ENCODE measurements at regions not wholly inside any gene's neighbourhood (a gene's known extent, or its start where the extent isn't known, plus 50 kb on each side); places are given as distances from the start of the nearest gene placed in this dataset.
"Not testable (repeated sequence)": the region's sequence is repeated elsewhere in the genome, so short reads cannot be mapped to it uniquely, and the experiment has no call there.

DNA sequence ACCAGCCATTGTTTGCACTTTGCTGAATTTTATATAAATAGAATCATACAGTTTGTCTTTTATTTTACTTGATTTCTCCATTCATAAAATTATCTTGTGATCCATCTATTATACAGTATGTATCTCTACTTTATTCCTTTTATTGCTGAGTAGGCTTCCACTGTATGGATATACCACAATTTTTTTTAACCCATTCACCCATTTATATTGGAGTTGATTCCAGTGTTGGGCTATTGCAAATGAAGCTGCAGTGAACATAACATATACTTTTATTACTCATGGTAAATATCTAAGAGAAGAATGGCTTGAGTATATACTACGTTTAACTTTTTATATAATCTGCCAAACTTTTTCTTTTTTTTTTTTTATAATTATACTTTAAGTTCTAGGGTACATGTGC lies 463.6 kb downstream of the ETNK1 start:
- no peak for DNase-seq

DNA sequence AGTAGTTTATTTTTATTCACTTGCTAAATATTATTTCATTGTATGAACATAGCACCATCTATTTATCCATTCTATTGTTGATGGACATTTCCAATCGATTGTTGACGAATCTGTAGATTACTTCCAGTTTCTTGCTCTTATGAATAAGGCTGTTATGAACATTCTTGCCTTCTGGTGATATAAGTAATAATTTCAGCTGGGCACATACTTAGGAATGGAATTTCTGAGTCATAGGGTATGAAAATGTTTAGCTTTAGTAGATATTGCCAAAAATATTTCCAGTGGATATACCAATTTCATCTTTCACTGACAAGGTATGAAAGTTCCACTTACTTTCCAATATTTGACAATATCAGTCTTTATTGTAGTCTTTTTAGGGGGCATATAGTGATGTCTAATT lies 468.5 kb downstream of the ETNK1 start:
- DNase-seq: no peak

DNA sequence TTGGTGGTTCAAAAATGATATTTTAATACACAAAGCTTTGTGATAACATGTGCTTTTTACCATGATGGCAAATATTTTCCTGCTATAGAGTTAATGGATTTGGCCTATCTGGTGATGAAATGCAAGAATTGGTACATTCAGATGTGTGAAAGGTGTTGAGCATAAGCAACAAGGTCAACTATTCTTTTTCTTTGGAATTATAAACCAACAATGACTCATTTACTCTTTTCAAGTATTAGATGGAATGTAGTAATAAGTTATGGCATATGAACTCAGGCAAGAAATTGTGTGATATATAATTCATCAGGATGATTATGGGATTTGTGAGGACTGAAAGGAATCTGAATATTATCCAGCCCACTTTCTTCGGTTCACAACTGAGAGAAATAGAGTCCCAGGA lies 471.4 kb downstream of the ETNK1 start:
- DNase-seq: no peak

DNA sequence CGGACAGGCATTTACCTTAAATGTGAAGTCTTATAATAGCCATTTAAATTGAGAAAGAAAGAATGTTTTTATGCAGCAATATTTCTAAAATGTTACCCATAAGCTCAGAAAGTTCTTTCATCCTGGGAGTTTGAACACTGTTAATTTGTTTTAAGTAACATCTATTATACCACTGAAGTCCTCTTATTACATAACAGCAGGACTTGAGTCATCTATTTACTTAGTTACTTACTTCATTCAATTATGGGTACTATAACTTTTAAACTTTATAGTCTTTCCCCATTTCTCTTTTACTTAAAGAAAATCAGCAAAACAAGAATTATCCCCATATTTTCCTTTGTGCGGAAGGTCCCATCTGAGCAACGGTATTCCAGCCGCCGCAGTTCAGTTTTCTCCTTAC lies 473.1 kb downstream of the ETNK1 start:
- no peak for DNase-seq

DNA sequence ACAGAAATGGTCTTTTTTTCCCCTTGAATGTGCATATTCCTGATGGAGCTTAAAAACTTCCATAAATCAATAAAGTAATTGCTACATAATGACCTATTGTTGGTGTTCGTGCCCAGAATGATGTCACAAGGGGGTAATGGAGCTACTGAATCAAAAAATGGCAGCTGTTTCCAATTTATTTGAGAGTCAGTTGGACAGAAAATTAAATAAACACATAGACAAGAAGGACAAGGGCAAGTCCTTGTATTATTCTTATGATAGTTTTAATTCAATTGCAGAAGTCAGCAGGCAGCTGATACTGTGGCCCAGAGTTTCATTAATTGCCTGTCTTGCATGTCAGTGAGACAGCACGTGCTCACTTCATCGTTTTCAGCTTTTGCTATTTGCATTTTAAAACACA lies 473.5 kb downstream of the ETNK1 start:
- DNase-seq: no peak

DNA sequence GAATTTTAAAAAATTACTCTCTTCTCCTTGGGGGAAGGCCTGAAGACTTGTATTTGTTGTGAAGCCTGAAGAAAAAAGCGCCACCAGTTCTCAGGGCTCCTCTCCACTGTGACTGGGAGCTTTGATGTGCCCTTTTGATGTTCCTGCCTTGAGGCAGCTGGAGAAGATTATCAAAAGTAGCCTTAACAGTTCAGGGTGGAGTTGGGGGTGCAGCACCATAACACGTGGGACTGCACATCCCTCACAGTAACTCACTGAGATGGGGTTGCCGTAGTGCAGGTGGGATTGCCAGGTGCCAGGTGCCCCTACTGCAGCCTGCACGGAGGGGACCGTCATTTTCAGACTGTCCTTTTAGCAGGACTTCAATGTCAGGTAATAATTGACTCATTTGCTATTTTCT lies 474.1 kb downstream of the ETNK1 start:
- no peak for DNase-seq

DNA sequence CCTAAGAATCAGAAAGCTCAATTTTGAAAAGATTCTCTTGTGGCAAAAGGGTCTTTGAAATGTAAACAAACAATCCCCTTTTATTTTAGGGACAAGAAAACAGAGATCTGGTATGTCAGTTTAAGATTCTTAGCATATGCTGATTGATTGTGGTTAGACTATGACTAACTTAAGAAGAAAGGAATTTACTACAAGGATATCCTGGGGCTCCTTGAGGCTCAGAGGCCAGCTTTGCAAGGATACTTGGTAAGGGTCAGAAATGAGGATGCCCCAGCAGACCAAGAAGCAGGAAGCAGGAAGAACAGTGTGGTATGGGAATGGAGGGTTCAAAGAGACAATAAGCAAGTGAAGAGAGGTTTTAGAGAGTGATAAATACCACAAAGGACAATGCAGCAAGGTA lies 474.6 kb downstream of the ETNK1 start:
- DNase-seq: no peak

DNA sequence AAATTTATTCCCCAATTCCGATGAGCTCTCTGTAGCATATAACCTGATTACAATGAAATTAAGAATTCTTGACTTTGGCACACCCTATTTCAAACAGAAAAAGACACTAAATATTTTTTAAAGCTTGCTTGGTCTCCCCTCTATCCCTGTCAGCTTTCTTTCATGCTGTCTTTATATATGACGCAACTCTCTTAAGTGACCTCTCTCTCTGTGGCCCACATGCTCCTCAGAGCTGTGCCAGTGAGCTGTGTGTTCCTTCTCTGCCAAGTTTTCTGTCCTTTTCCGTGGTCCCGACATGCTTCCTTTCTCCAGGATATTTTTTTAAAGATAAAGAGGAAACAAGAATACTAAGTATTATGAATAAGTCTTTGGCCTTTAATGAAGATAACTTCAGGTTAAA lies 484.0 kb downstream of the ETNK1 start:
- DNase-seq: no peak

DNA sequence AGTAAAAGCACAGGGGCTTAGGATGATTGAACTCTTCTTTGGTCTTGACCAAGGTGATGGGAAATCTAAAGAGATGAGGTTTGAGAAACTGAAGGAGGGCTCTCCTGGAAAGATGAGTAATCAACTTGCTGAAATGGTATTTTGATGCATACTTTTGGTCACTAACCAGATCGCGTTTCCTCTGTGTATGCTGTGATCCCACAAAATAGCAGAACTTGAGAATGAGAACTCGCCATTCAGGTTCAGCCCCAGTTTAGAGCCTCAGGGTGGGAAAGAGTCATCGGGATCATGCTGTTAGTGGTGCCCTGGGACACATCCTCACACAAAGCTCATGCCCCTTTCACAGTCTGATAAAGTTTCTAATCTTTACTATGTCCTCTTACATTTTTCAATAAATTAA lies 488.8 kb downstream of the ETNK1 start:
- DNase-seq: no peak

DNA sequence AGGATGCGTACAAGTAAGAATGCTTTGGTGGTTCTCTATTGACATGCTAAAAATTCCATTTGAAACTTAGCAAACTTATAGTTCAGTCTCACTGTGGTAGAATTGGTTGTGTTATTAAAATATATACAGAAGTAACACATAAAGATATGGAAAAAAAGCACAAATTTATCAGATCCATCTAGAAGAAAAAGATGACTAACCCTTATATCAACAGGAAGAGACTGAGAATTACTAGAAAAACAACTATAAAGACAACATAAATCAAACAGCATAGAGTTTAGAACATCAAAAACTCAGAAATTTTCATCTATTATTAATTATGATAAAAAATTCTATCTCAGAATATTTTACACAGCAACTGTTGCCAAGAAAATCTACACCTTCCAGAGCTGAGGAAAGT lies 491.0 kb downstream of the ETNK1 start:
- no peak for DNase-seq

DNA sequence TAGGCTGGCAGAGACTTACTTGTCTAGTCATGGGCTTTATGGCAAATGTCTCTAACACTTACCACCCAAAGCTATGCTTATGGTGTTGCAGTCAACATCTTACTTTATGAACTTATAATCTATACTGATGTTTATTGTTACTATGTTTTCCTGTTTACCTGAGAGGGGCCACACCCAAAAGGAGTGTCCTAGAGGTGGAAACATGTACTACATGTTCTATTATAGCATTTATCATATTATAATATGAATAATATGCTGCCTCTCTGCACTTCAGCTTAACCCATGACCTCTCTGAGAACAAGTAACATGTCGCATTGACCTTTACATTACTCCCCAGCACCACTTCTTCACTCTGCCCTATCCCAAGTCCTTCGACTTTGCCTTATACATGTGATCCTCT lies 501.8 kb downstream of the ETNK1 start:
- DNase-seq: no peak

DNA sequence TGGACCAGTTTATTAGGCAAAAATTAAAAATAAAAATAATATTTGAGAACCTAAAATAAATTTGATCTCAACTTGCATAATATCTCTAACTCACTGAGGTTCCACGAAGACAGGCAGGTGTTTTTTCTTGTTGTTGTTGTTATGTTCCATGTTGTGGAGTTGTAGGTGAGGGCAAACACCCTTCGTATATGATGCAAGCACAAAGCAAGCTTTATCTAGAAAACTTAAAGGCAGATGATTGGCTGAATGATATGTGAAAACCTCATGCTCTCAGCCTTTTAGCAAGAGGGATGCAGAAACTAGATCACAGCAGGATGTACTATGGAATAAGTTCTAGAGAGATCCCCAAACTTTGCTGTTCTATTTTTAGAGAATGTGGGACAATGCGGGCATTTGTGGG lies 502.7 kb downstream of the ETNK1 start:
- DNase-seq: no peak

DNA sequence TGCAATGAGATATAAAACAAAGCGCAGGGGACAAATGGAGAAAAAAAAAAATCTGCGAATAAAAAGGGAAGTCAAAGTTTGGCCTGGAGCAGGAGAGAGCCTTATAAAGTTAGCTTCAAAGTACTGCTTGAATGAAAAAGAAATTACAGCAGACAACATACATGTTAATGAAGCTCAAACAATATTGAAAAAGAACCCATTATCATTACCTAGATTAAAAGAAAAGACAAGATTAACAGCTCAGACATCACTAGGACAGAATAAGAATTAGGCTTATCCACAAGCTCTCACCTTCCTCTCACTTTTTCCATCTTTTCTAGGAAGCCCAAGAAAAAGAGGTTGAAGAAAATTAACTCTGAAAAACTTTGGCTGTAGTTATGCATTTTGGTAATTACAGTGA lies 503.5 kb downstream of the ETNK1 start:
- DNase-seq: no peak

DNA sequence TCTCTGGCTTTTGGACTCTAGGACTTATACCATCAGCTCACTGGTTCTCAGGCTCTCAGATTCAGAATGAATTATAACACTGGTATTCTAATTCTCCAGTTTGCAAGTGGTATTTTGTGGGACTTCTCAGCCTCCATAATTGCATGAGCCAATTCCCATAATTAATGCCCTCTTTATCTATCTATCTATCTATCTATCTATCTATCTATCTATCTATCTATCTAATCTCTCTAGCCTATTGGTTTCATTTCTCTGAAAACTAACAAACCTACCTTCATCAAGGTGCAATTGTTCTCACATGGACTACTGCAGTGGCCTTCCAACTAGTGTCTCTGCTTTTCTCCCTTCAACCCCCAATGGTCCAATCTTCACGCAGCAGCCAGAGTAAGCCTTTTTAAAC lies 507.4 kb downstream of the ETNK1 start:
- no peak for DNase-seq

DNA sequence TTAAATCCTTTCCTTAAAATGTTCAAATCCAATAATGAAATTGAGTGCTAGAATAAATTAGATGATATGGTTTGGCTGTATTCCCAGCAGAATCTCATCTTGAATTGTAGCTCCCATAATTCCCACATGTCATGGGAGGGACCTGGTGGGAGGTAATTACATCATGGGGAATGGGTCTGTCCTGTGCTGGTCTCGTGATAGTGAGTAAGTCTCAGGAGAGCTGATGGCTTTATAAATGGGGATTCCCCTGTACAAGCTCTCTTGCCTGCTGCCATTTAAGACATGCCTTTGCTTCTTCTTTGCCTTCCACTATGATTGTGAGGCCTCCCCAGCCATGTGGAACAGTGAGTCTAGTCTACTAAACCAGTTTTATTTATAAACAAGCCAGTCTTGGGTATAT lies 508.5 kb downstream of the ETNK1 start:
- no peak for DNase-seq

DNA sequence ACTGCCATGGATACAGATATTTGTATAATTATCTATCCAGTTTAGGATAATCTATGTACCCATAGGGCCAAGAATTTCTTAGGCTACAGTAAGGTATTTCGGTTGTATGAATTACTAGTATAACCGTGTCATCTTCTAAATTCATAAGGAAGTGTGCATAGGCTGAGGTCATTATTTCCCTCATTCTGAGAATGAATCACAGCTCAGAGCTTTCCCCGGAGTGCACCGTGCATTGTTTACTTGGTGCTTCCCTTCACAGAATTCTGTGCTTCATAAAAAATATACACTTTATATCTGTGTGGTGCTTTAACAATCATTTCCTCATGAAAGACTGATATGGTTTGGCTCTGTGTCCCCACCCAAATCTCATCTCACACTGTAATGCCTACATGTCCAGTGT lies 514.1 kb downstream of the ETNK1 start:
- no peak for DNase-seq

DNA sequence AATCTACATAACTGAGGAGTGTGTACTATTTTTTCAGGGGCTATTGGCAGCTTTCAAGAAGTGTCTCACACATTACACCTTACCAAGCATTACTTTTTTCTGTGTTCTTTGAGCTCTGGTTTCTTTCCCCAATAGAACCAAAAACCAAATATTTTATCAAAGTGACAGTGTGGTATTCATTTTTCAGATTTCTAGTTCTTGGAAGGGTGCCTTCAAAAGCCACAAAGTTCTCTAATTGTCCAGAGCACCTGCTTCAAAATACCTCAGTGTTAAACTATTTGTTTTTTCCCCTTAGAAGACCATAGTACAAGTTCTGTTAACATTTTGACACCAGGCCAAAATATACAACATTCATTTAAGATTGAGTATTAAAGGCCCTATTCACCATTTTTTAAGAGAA lies 515.7 kb downstream of the ETNK1 start:
- no peak for DNase-seq

DNA sequence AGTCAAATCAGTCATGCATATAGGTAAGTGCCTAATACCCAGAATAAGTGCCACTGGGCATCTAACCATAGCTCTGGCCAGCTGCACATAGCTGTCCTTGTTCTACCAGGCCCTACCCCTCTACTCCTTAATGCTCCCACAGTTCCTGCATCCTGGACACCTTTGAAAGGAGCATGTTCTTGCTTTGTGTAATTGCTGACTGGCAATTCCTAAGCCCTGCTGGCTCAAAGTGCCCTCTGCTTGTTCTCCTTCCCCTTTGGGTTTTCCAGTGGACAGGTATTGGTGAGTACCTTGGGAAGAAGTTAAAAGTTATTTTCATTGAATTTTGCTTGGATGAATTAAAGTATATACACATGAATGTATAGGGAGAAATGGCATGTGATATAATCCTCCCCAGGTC lies 516.4 kb downstream of the ETNK1 start:
- no peak for DNase-seq

DNA sequence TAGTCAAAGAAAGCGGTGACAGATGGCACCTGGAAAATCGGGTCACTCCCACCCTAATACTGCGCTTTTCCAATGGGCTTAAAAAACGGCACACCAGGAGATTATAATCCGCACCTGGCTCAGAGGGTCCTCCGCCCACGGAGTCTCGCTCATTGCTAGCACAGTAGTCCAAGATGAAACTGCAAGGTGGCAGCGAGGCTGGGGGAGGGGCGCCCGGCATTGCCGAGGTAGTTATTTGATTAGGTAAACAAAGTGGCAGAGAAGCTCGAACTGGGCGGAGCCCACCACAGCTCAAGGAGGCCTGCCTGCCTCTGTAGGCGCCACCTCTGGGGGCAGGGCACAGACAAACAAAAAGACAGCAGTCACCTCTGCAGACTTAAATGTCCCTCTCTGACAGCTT lies 521.1 kb downstream of the ETNK1 start:
- not testable (repeated sequence) for DNase-seq

DNA sequence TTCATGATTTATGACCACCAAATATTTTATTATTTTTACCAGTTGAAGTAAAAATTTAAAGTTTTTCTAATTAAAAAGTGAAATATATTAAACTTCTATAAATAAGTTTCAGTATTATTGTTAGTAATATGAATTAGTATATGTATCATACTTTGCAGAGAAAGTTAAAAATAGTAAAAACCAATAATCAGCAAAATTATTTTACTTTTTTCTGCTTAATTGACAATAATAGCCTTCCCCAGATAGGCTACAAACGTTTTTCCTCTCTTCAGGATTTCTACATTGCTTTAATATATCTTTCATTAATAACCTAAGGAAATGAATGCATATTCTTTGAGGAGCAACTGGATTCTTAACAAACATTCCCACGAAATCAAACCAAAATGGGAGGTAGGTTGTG lies 543.5 kb downstream of the ETNK1 start:
- DNase-seq: no peak

DNA sequence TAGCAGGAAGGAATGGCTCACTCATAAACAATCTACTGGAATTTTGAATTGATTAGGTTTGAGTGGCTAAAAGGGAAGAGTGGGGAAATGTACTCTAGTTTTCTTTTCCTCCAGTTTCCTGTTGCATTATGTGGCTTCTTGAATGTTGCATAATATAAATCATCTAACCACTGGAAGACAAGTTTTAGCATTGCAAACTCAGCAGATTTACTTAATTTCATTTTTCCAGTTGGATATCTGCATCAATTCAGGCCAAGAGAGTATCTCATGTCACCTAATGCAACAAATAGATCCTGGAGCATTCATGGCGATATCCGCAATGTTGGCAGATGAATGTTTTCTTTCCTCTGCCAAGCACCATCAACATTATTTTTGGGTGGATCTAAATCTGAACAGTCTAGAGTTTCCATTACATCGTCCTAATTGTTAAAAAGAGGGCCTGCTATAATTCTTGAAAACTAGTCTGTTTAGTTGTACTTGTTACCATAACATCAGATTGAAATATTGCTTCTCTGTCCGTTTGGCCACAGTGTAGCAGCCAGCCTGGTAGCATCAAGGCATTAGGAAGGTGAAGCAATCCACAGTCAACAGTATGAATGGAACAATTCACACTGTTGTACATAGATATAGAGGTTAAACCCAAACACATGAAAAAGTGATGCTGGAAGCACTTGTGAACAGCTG lies 544.2 kb downstream of the ETNK1 start:
- no peak for DNase-seq

DNA sequence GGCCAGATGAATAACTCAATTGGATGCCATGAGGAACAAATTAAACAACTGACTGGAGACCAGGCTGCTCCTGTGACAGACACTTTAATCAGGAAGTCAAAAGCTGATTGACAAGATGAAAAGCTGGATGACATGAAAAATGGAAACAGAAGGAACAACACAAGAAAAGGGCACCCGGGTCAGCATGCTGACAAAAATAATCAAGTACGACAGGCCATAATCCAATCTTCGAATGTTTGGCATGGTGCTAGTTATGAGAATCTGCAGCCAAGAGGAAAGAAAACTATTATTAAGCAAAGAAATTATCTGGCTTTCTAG lies 544.7 kb downstream of the ETNK1 start:
- DNase-seq: no peak

DNA sequence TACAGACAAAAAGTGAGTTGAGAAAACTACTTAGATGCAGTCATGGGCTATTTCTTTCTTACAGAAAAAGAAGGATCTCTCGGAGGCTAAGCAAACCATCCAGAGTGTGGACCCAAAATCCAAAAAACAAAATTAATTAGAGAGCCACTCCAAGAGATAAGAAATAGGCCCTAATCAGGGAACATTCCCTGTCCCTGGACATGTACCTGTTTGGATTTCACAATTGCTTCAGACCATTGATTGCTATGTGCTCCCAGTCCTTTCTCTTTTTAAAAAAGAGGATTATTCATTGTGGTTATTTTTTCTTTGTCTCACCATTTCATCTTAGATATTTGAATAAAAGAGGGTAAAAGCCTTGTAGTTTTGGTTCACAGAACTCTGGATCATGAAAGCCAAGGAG lies 549.9 kb downstream of the ETNK1 start:
- DNase-seq: no peak

DNA sequence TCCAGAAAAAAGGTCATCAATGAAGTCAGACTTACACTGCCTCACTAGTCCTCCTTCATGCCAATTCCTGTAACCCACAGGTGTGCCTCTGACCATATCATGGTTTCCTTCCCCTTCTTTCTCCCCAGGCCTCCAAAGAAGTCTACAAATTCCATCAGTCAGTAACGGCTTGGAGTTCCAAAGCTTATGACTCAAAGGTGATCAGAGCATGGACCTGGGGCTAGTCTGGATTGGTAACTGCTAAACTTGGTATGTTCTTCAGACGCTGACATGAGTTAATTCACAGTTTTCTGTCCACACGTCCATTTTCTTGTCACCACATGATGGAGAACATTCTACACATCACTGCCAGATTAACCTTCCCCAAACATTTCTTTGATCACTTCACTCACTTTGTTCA lies 560.4 kb downstream of the ETNK1 start:
- no peak for DNase-seq

DNA sequence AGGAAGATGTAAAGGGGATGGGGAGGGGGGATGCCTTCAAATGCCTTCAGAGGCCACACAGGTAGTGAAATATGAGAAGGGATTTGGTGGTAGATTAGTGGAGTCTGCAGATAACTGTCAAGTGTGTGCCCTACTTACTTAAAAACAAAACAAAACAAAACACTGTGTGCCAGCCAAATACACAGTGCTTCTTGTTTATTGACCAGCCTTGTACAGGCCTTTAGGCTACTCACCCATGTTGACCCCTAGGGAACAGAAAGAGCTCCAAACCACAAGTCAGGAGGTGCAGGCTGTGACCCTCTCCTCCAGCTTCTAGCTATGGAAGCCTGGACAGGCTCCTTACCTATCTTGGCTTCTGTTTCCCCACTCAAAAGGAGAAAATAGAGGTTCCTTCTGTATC lies 562.0 kb downstream of the ETNK1 start:
- no peak for DNase-seq

DNA sequence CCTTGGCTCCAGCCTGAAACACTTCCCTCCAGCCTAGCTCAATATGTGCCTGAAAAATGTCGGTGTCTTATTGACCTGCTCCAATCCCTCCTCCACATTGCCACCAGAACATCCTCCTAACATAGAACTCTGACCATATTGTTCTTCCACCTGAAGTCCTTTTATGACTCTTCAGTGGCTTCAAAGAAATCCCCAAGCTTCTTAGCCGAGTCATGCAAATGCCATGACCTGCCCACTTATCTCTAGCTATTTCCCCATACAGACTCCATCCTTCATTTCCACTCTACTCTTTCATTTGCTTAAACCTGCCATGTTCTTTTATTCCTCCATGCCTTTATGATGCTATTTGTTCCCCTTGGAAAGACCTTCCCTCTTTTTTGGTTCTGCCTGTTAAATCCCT lies 568.6 kb downstream of the ETNK1 start:
- no peak for DNase-seq
